Vagina (tissue), 2 donors: ENCODE measurements at regions not wholly inside any gene's neighbourhood (a gene's known extent, or its start where the extent isn't known, plus 50 kb on each side); places are given as distances from the start of the nearest gene placed in this dataset.

Experiments used
- CTCF ChIP-seq, 3 experiments: fragments of 450-650 bp in 2 of 3; fragments of 200-600 bp in 1 of 3; sonication (generic) in 1 of 3; IDR thresholded peaks; one replicate each; pipeline ENCODE4 v1.5.1; 2017 to 2019; ENCODE audit warnings: antibody characterized with exemption in 3 of 3, mild to moderate bottlenecking in 2 of 3, moderate library complexity in 2 of 3
- POLR2A ChIP-seq, 2 donors: fragments of 450-650 bp; IDR thresholded peaks; one replicate each; pipeline ENCODE4 v1.6.1; 2017; ENCODE audit warnings: antibody characterized with exemption in 2 of 2, mild to moderate bottlenecking in 2 of 2, moderate library complexity in 2 of 2

- no peak for TF ChIP-seq CTCF (IDR thresholded peaks at IDR 0.05)
- no peak for TF ChIP-seq POLR2A (IDR thresholded peaks at IDR 0.05)
These were observed 252.7 kb upstream of the JADE1 start for GRCh38 chr4:128556756-128557155.
